ENCODE measurements at regions not wholly inside any gene's neighbourhood (a gene's known extent, or its start where the extent isn't known, plus 50 kb on each side); places are given as distances from the start of the nearest gene placed in this dataset.
"Not testable (repeated sequence)": the region's sequence is repeated elsewhere in the genome, so short reads cannot be mapped to it uniquely, and the experiment has no call there.

GRCh38 chr2:91521944-91522343 lies 2830.5 kb downstream of the RPIA start:
- not testable (repeated sequence) for DNase-seq (ENCODE audit: low spot score)

- DNase-seq (ENCODE audit: low spot score) = not testable (repeated sequence)
Measured at GRCh38 chr2:91522877-91523276, 2831.4 kb downstream of the RPIA start.

- not testable (repeated sequence) for DNase-seq (ENCODE audit: low spot score)
Measured at GRCh38 chr2:91523751-91524150, 2832.3 kb downstream of the RPIA start.

- DNase-seq (ENCODE audit: low spot score) = not testable (repeated sequence)
Measured at GRCh38 chr2:91525587-91525986, 2834.1 kb downstream of the RPIA start.

- not testable (repeated sequence) for DNase-seq (ENCODE audit: low spot score)
Measured at GRCh38 chr2:91526083-91526482, 2834.6 kb downstream of the RPIA start.

- DNase-seq (ENCODE audit: low spot score) = not testable (repeated sequence)
Measured at GRCh38 chr2:91527056-91527455, 2835.6 kb downstream of the RPIA start.

- DNase-seq (ENCODE audit: low spot score) = not testable (repeated sequence)
Measured at GRCh38 chr2:91527491-91528031, 2836.1 kb downstream of the RPIA start.

GRCh38 chr2:91528361-91528760 lies 2836.9 kb downstream of the RPIA start:
- DNase-seq (ENCODE audit: low spot score) = not testable (repeated sequence)

- DNase-seq (ENCODE audit: low spot score) = not testable (repeated sequence)
Measured at GRCh38 chr2:91536109-91536508, 2844.6 kb downstream of the RPIA start.

- DNase-seq (ENCODE audit: low spot score) = not testable (repeated sequence)
Measured at GRCh38 chr2:91536549-91537263, 2845.2 kb downstream of the RPIA start.

GRCh38 chr2:91549316-91549715 lies 2857.8 kb downstream of the RPIA start:
- DNase-seq (ENCODE audit: low spot score) = not testable (repeated sequence)

GRCh38 chr2:91558234-91558633 lies 2866.8 kb downstream of the RPIA start:
- DNase-seq (ENCODE audit: low spot score) = not testable (repeated sequence)

GRCh38 chr2:91559269-91559668 lies 2867.8 kb downstream of the RPIA start:
- not testable (repeated sequence) for DNase-seq (ENCODE audit: low spot score)

GRCh38 chr2:91559886-91560614 lies 2868.6 kb downstream of the RPIA start:
- DNase-seq (ENCODE audit: low spot score) = not testable (repeated sequence)

GRCh38 chr2:91562184-91562583 lies 2870.7 kb downstream of the RPIA start:
- not testable (repeated sequence) for DNase-seq (ENCODE audit: low spot score)

GRCh38 chr2:91564700-91565099 lies 2873.2 kb downstream of the RPIA start:
- not testable (repeated sequence) for DNase-seq (ENCODE audit: low spot score)

- DNase-seq (ENCODE audit: low spot score) = not testable (repeated sequence)
Measured at GRCh38 chr2:91565689-91566430, 2874.4 kb downstream of the RPIA start.

GRCh38 chr2:91566611-91567010 lies 2875.1 kb downstream of the RPIA start:
- not testable (repeated sequence) for DNase-seq (ENCODE audit: low spot score)

- DNase-seq (ENCODE audit: low spot score) = not testable (repeated sequence)
Measured at GRCh38 chr2:91567546-91568335, 2876.3 kb downstream of the RPIA start.

GRCh38 chr2:91568391-91569338 lies 2877.2 kb downstream of the RPIA start:
- DNase-seq (ENCODE audit: low spot score) = not testable (repeated sequence)

All from AG08395 (cell line).